ENCODE measurements at regions not wholly inside any gene's neighbourhood (a gene's known extent, or its start where the extent isn't known, plus 50 kb on each side); places are given as distances from the start of the nearest gene placed in this dataset.
A peak's percentile ranks its signal among the peaks of the same experiment; 100 is the strongest.
"Not testable (repeated sequence)": the region's sequence is repeated elsewhere in the genome, so short reads cannot be mapped to it uniquely, and the experiment has no call there.

DNA sequence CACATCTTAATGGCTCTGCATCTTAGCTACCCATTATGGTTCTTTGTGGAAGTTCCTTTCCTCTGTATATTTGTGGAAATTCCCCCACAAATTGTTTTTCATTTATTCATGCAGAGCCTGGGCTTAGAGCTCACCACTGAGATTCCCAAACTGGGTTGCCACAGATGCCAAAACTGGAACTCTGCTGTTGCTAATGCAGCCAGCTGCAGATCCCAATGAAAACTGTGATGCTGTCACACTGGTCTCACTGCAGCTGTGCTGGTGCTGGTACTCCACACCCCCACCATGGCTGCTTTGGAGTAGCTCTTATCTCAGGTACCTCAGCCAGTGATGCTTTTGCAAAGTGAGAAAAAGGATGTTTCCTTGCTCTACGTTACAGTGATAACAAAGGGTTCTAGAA, 87.7 kb downstream of the DCK start:
- DNase-seq (ENCODE audit: low spot score) = no peak

- no peak for DNase-seq (ENCODE audit: low spot score)
Measured at GRCh38 chr4:71093745-71094144, 100.3 kb downstream of the DCK start.

DNA sequence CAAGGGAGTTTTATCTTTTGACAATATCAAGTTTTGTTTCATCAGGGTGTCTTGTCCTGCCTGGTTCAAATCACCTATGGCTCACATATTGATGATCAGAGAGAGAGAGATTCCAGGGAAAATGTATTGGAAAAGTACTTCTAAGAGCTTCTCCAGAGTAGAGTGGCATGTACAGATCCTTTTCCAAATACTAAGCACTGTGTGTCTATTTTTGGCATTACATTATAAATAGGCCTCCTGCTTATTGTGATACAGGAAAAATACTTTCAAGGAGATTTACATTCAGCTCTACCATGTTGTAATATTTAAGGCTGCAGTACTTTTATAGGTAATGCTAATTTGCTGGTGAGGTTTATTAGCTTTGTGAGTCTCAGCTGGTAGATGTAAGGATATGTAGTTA, 100.8 kb downstream of the DCK start:
- DNase-seq (ENCODE audit: low spot score) = no peak

DNA sequence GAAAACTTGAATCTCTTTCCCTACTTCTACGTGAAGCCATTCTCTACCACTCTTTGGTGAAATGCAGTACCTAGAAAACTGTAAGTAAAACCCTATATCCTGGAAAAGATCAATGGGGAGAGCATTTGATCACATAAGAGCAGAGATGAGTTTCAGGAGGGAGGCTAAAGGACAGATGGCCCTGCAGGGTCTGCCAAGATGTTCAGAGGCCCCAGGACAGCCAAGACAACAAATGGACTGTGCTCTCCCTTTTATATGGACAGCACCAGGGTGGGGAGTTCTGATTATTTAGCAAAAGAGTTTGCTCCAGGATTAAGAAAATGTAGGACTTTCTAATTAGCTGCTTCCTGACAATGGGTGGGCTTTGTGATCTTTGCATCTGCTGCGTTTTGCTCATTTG, 101.7 kb downstream of the DCK start:
- DNase-seq (ENCODE audit: low spot score) = no peak

GRCh38 chr4:71095545-71095944, 102.1 kb downstream of the DCK start:
- DNase-seq (ENCODE audit: low spot score) = no peak

DNA sequence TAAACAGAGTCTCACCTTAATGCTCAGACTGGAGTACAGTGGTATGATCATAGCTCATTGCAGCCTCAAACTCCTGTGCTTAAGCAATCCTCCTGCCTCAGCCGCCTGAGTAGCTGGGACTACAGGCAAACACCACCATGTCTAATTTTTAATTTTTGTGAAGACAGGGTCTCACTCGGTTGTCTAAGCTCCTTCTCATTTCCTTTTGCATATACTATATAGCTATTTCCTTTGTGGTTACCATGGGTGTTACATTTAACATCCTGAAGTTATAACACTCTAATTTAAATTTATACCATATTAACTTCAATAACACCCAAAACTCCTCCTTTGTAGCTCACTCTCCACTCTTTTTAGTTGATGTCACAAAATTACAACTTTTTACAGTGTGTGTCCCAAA, 114.3 kb downstream of the DCK start:
- DNase-seq (ENCODE audit: low spot score) = no peak

DNA sequence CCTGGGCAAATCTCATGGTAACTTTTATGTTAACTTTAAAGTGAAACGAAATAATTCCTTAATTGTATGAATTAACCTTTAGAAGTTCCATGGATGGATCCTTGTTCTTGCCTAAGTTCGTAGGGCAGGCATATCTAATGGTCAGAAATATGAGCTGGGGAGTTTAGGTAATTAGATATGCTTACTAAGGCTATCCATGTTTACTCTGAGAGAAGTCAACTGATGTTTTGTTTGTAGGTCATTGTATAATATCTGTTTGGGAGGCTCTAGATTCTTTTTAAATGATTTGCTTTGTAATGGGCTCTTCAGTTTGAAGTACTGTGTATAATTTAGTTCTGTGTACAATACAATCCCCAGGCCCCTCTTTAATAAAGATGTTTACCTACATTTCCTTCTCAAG, 117.0 kb downstream of the DCK start:
- DNase-seq (ENCODE audit: low spot score) = no peak

GRCh38 chr4:71111133-71111532, 117.7 kb downstream of the DCK start:
- not testable (repeated sequence) for DNase-seq (ENCODE audit: low spot score)

DNA sequence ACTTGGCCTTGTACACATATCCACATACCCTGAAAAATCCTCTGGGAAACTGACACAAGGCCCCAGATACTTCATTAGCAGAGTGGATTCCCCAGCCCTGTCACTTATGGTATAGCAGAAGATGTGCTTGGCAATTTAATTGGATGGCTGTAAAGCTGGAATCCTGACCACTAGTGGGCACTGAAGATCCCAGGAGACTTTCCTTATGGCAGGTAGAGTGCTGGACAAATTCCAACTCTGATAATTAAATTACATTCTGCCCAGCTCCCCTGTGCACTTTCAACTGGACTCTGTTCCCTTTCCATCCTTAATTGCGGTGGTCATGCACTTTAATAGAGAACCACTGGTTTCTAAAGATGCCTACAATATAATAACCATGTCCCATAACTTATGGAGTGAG, 119.8 kb downstream of the DCK start:
- DNase-seq (ENCODE audit: low spot score) = no peak

DNA sequence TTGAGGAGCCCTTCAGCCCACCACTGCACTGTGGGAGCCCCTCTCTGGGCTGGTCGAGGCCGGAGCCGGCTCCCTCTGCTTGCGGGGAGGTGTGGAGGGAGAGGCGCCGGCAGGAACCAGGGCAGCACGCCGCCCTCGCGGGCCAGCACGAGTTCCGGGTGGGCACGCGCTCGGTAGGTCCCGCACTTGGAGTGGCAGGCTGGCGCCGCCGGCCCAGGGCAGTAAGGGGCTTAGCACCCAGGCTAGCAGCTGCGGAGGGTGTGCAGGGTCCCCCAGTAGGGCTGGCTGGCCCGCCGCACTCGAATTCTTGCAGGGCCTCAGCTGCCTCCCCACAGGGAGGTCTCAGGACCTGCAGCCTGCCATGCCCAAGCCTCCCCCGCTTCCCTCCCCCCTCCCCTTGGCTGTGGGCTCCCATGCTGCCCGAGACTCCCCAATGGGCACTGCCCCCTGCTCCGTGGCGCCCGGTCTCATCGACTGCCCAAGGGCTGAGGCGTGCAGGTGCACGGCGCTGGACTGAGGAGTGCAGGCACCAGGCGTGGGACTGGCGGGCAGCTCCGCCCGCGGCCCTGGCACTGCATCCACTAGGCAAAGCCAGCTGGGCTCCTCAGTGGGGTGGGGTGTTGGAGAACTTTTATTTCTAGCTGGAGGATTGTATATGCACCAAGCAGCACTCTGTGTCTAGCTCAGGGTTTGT, 127.5 kb downstream of the DCK start:
- no peak for DNase-seq (ENCODE audit: low spot score)

- no peak for DNase-seq (ENCODE audit: low spot score)
Measured at GRCh38 chr4:71123951-71124350, 130.5 kb downstream of the DCK start.

- no peak for DNase-seq (ENCODE audit: low spot score)
Measured at GRCh38 chr4:71125137-71125536, 131.7 kb downstream of the DCK start.

DNA sequence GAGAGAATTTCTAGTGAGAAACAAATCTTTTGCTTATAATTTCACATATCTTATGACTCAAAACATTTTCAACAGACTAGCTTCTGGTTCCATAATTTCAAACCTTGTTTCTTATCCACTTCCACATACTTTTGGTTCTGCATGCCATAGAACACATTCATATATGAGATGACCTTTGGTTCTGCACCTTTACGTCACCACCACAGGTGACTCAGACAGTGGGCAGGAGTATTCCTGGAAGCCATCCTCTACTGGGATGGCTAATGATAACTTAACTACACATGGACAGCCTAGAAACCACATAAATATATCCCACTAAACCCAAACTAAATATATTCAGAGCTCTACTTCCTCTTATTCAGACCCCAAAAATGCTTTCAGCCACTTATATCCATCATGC, 133.3 kb downstream of the DCK start:
- peak; percentile 83 for DNase-seq (ENCODE audit: low spot score)

- no peak for DNase-seq (ENCODE audit: low spot score)
Measured at GRCh38 chr4:71130827-71131603, 137.6 kb downstream of the DCK start.

- no peak for DNase-seq (ENCODE audit: low spot score)
Measured at GRCh38 chr4:71132486-71132885, 139.0 kb downstream of the DCK start.

GRCh38 chr4:71133491-71133890, 140.0 kb downstream of the DCK start:
- DNase-seq (ENCODE audit: low spot score) = no peak

DNA sequence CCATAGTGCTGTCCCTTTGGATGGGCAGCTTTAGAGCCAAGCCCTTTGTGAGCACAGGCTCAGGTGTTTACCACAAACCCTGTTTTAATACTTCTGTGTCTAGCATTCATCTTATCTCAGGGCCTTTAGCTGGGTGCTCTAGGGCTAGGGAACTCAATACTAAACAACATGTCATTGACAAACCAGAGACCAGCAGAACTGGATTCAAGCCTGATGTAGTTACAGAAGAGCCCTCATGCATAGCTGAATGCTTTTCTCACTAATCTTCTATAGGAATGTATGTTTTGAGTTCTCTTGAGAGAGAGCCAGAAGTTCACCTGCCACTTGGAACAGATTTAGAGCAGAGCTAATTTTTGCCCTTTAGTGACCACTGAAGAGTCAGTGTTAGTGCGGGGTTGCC, 142.6 kb downstream of the DCK start:
- DNase-seq (ENCODE audit: low spot score) = no peak

- no peak for DNase-seq (ENCODE audit: low spot score)
Measured at GRCh38 chr4:71138007-71138615, 144.7 kb downstream of the DCK start.

- no peak for DNase-seq (ENCODE audit: low spot score)
Measured at GRCh38 chr4:71140563-71140962, 147.1 kb downstream of the DCK start.

GRCh38 chr4:71141125-71141524, 147.7 kb downstream of the DCK start:
- no peak for DNase-seq (ENCODE audit: low spot score)

DNA sequence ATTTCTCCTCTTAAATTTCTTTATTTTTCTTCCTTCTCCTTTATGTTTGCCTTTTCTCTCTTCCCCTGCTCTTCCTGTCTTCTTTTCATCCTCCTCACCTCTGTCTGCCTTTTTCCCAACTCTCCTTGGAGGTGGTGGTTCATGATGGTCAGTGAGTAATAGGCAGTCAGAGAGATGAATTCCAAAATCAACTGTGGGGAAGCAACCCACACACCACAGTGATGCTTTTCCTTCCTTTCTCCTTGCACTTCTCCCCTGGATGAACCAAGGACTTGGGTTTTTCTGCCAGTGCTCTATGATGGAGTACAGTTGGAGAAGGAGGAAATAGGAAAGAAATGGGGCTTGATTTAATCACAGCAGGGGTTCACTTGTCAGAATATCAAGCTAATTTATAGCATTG, 153.8 kb downstream of the DCK start:
- DNase-seq (ENCODE audit: low spot score) = no peak

- DNase-seq (ENCODE audit: low spot score) = no peak
Measured at GRCh38 chr4:71148545-71148944, 155.1 kb downstream of the DCK start.

DNA sequence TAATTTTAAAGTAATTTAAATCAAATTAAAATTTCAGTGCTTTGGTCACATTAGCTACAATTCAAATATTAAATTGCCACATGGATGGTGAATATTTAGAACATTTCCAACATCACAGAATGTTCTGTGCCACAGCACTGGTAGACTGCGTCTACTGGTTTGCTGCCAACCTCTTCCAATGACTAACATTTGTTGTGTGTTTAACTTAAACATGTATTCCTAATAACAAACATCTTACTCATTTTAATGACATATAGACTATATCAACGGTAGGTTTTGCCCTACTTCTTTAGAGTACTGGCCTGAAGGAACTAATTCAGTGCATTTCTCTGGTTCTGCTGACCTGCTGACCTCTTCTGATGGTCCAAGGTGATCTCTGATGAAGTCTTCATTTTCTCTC, 157.6 kb downstream of the DCK start:
- no peak for DNase-seq (ENCODE audit: low spot score)

Measured in SW480 (cell line).